GM23338 (cell line): ENCODE measurements at regions not wholly inside any gene's neighbourhood (a gene's known extent, or its start where the extent isn't known, plus 50 kb on each side); places are given as distances from the start of the nearest gene placed in this dataset.

ENCODE experiments used
- ATAC-seq: fragments of 200-7000 bp; cut with Tn5 transposase; 3 replicates; pipeline ENCODE4 v1.9.1; 2020
- DNase-seq: peaks from one replicate; pipeline ENCODE4 v3.0.0-alpha.2; 2015; ENCODE audit warnings: low spot score
- H2AFZ ChIP-seq: fragments of 200-600 bp; sonication (generic); 2 replicates; pipeline ENCODE4 v1.8.0; 2016; ENCODE audit warnings: antibody characterized with exemption, mild to moderate bottlenecking, moderate library complexity
- H3F3A ChIP-seq: fragments of 200-600 bp; sonication (generic); replicated peaks from 2 replicates; pipeline ENCODE4 v1.8.0; 2017; ENCODE audit warnings: antibody characterized with exemption, mixed run types, low read depth
- H3K27ac ChIP-seq: fragments of 200-600 bp; sonication (generic); 2 replicates; pipeline ENCODE4 v1.6.1; 2016; ENCODE audit warnings: low read depth
- H3K27me3 ChIP-seq: fragments of 200-600 bp; sonication (generic); 2 replicates; pipeline ENCODE4 v1.8.0; 2016; ENCODE audit warnings: mild to moderate bottlenecking, mixed run types, moderate library complexity; ENCODE audit not compliant: insufficient read depth
- H3K36me3 ChIP-seq: fragments of 200-600 bp; sonication (generic); 2 replicates; pipeline ENCODE4 v1.8.0; 2016; ENCODE audit warnings: mild to moderate bottlenecking; ENCODE audit not compliant: insufficient read depth
- H3K4me1 ChIP-seq: fragments of 200-600 bp; sonication (generic); 2 replicates; pipeline ENCODE4 v1.8.0; 2016; ENCODE audit warnings: mild to moderate bottlenecking, moderate library complexity; ENCODE audit not compliant: insufficient read depth
- H3K4me2 ChIP-seq: fragments of 200-600 bp; sonication (generic); 2 replicates; pipeline ENCODE4 v1.7.1; 2017; ENCODE audit warnings: mixed run types
- H3K4me3 ChIP-seq: fragments of 200-600 bp; sonication (generic); 2 replicates; pipeline ENCODE4 v1.6.1; 2016; ENCODE audit warnings: mixed run types
- H3K79me2 ChIP-seq: fragments of 200-600 bp; sonication (generic); replicated peaks from 2 replicates; pipeline ENCODE4 v1.8.0; 2017; ENCODE audit warnings: mild to moderate bottlenecking; ENCODE audit not compliant: insufficient read depth
- H3K9me2 ChIP-seq: fragments of 200-600 bp; sonication (generic); 2 replicates; pipeline ENCODE4 v1.8.0; 2017; ENCODE audit not compliant: insufficient read depth
- H4K20me1 ChIP-seq: fragments of 200-600 bp; sonication (generic); replicated peaks from 2 replicates; pipeline ENCODE4 v1.8.0; 2017; ENCODE audit warnings: mild to moderate bottlenecking; ENCODE audit not compliant: insufficient read depth
- H3K27ac Mint-ChIP-seq: 2 replicates; pipeline ENCODE4 v1.8.0; 2020; ENCODE audit warnings: inconsistent platforms, mild to moderate bottlenecking, moderate library complexity, mixed read lengths
- H3K27me3 Mint-ChIP-seq: 3 replicates; pipeline ENCODE4 v1.8.0; 2022; ENCODE audit warnings: low read depth, mild to moderate bottlenecking, moderate library complexity, mixed read lengths, inconsistent platforms; ENCODE audit not compliant: insufficient read depth, poor library complexity
- H3K36me3 Mint-ChIP-seq: 3 replicates; pipeline ENCODE4 v1.8.0; 2021; ENCODE audit warnings: low read depth, mild to moderate bottlenecking, inconsistent platforms, moderate library complexity, mixed read lengths
- H3K4me1 Mint-ChIP-seq: 3 replicates; pipeline ENCODE4 v1.8.0; 2020; ENCODE audit warnings: mild to moderate bottlenecking, inconsistent platforms, mixed read lengths
- H3K4me3 Mint-ChIP-seq: 3 replicates; pipeline ENCODE4 v1.8.0; 2021; ENCODE audit warnings: moderate library complexity, mild to moderate bottlenecking, inconsistent platforms, mixed read lengths
- H3K9me3 Mint-ChIP-seq: 3 replicates; pipeline ENCODE4 v1.8.0; 2020; ENCODE audit warnings: moderate library complexity, mild to moderate bottlenecking, inconsistent platforms, mixed read lengths
- CREB1 ChIP-seq: fragments of 250-450 bp; sonication (Bioruptor Pico); IDR thresholded peaks from 2 replicates; pipeline ENCODE4 v1.5.0; 2020; ENCODE audit warnings: low read depth, mild to moderate bottlenecking, moderate library complexity
- EZH2 ChIP-seq: fragments of 200-600 bp; sonication (generic); IDR thresholded peaks from one replicate; pipeline ENCODE4 v1.8.0; 2017; ENCODE audit warnings: antibody characterized with exemption, mild to moderate bottlenecking, low read depth; ENCODE audit not compliant: unreplicated experiment
- EZH2phosphoT487 ChIP-seq: fragments of 200-600 bp; sonication (generic); IDR thresholded peaks from one replicate; pipeline ENCODE4 v1.8.1; 2018; ENCODE audit warnings: antibody characterized with exemption; ENCODE audit not compliant: unreplicated experiment
- JUNB ChIP-seq: IDR thresholded peaks from one replicate; pipeline ENCODE4 v1.6.1; 2016; ENCODE audit warnings: antibody characterized with exemption; ENCODE audit not compliant: unreplicated experiment
- NANOG ChIP-seq: IDR thresholded peaks from 2 replicates; pipeline ENCODE4 v1.6.1; 2016; ENCODE audit warnings: antibody characterized with exemption, borderline replicate concordance
- POLR2AphosphoS5 ChIP-seq: IDR thresholded peaks from 2 replicates; pipeline ENCODE4 v1.6.1; 2016; ENCODE audit warnings: antibody characterized with exemption, low read depth
- STAT1 ChIP-seq: IDR thresholded peaks from one replicate; pipeline ENCODE4 v1.6.1; 2016; ENCODE audit warnings: antibody characterized with exemption; ENCODE audit not compliant: unreplicated experiment
- ZNF114 ChIP-seq: fragments of 250-450 bp; sonication (Bioruptor Pico); IDR thresholded peaks from 2 replicates; pipeline ENCODE4 v1.5.0; 2020; ENCODE audit warnings: mild to moderate bottlenecking, moderate library complexity
- ZNF331 ChIP-seq: fragments of 250-450 bp; sonication (Bioruptor Pico); IDR thresholded peaks from 2 replicates; pipeline ENCODE4 v1.5.0; 2020; ENCODE audit warnings: low read depth, mild to moderate bottlenecking, moderate library complexity
- TF ChIP-seq, protein P1 (sequence below), 2 experiments: fragments of 200-600 bp in 1 of 2; sonication (generic) in 1 of 2; conservative IDR thresholded peaks; 2 replicates each; pipeline versions ENCODE4 v1.5.1 to v1.6.1; 2016 to 2017; ENCODE audit warnings: antibody characterized with exemption in 2 of 2, low read depth in 2 of 2, mild to moderate bottlenecking in 2 of 2, moderate library complexity in 1 of 2
- TF ChIP-seq, protein P2 (sequence below): fragments of 250-450 bp; sonication (Bioruptor Pico); IDR thresholded peaks from 2 replicates; pipeline ENCODE4 v1.5.0; 2020; ENCODE audit warnings: mild to moderate bottlenecking, moderate library complexity
- TF ChIP-seq, protein P3 (sequence below): IDR thresholded peaks from one replicate; pipeline ENCODE4 v1.6.1; 2018; ENCODE audit warnings: antibody characterized with exemption; ENCODE audit not compliant: unreplicated experiment
- TF ChIP-seq, protein P4 (sequence below): IDR thresholded peaks from 2 replicates; pipeline ENCODE4 v1.6.1; 2016; ENCODE audit warnings: antibody characterized with exemption

DNA sequence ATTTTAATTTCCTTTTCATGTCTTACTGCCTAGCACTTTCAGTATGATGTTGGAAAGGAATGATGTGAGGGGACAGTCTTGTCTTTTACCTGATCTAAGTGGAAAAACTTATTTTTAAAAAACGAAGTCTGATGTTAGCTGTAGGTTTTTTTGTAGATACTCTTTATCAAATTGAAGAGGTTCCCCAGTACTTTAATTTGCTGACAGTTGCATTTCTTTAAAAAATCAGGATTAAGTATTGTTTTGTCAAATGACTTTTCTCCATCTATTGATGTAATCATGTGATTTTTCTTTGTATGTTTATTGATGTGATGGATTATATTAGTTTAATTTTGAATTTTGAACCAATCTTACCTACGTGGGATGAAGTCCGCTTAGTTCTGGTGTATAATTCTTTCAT lies 568.4 kb upstream of the AGA start:
- no peak for ATAC-seq
- no peaks in the 10 kb centered on the region for H3K36me3 ChIP-seq
- H4K20me1 ChIP-seq, result no peaks in the 10 kb centered on the region
- H3K27ac ChIP-seq, result no peak overlapping the region
- DNase-seq, result no peak
- H2AFZ ChIP-seq, result no peak overlapping the region
- no peak overlapping the region for H3K27ac Mint-ChIP-seq
- H3K4me3 ChIP-seq, result no peak overlapping the region
- no peaks in the 10 kb centered on the region for H3K27me3 ChIP-seq
- TF ChIP-seq POLR2AphosphoS5 (no peak), ZNF114 (CRISPR knock-in tag) (no peak), EZH2phosphoT487 (no peak), JUNB (no peak), ZNF331 (CRISPR knock-in tag) (no peak), STAT1 (no peak), EZH2 (no peak), CREB1 (CRISPR knock-in tag) (no peak), NANOG (no peak)
- TF ChIP-seq, protein P1, sequence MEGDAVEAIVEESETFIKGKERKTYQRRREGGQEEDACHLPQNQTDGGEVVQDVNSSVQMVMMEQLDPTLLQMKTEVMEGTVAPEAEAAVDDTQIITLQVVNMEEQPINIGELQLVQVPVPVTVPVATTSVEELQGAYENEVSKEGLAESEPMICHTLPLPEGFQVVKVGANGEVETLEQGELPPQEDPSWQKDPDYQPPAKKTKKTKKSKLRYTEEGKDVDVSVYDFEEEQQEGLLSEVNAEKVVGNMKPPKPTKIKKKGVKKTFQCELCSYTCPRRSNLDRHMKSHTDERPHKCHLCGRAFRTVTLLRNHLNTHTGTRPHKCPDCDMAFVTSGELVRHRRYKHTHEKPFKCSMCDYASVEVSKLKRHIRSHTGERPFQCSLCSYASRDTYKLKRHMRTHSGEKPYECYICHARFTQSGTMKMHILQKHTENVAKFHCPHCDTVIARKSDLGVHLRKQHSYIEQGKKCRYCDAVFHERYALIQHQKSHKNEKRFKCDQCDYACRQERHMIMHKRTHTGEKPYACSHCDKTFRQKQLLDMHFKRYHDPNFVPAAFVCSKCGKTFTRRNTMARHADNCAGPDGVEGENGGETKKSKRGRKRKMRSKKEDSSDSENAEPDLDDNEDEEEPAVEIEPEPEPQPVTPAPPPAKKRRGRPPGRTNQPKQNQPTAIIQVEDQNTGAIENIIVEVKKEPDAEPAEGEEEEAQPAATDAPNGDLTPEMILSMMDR (conservative IDR thresholded peaks at IDR 0.05; ENCODE audit: low read depth in 2 of 2), result no peak
- TF ChIP-seq, protein P2, sequence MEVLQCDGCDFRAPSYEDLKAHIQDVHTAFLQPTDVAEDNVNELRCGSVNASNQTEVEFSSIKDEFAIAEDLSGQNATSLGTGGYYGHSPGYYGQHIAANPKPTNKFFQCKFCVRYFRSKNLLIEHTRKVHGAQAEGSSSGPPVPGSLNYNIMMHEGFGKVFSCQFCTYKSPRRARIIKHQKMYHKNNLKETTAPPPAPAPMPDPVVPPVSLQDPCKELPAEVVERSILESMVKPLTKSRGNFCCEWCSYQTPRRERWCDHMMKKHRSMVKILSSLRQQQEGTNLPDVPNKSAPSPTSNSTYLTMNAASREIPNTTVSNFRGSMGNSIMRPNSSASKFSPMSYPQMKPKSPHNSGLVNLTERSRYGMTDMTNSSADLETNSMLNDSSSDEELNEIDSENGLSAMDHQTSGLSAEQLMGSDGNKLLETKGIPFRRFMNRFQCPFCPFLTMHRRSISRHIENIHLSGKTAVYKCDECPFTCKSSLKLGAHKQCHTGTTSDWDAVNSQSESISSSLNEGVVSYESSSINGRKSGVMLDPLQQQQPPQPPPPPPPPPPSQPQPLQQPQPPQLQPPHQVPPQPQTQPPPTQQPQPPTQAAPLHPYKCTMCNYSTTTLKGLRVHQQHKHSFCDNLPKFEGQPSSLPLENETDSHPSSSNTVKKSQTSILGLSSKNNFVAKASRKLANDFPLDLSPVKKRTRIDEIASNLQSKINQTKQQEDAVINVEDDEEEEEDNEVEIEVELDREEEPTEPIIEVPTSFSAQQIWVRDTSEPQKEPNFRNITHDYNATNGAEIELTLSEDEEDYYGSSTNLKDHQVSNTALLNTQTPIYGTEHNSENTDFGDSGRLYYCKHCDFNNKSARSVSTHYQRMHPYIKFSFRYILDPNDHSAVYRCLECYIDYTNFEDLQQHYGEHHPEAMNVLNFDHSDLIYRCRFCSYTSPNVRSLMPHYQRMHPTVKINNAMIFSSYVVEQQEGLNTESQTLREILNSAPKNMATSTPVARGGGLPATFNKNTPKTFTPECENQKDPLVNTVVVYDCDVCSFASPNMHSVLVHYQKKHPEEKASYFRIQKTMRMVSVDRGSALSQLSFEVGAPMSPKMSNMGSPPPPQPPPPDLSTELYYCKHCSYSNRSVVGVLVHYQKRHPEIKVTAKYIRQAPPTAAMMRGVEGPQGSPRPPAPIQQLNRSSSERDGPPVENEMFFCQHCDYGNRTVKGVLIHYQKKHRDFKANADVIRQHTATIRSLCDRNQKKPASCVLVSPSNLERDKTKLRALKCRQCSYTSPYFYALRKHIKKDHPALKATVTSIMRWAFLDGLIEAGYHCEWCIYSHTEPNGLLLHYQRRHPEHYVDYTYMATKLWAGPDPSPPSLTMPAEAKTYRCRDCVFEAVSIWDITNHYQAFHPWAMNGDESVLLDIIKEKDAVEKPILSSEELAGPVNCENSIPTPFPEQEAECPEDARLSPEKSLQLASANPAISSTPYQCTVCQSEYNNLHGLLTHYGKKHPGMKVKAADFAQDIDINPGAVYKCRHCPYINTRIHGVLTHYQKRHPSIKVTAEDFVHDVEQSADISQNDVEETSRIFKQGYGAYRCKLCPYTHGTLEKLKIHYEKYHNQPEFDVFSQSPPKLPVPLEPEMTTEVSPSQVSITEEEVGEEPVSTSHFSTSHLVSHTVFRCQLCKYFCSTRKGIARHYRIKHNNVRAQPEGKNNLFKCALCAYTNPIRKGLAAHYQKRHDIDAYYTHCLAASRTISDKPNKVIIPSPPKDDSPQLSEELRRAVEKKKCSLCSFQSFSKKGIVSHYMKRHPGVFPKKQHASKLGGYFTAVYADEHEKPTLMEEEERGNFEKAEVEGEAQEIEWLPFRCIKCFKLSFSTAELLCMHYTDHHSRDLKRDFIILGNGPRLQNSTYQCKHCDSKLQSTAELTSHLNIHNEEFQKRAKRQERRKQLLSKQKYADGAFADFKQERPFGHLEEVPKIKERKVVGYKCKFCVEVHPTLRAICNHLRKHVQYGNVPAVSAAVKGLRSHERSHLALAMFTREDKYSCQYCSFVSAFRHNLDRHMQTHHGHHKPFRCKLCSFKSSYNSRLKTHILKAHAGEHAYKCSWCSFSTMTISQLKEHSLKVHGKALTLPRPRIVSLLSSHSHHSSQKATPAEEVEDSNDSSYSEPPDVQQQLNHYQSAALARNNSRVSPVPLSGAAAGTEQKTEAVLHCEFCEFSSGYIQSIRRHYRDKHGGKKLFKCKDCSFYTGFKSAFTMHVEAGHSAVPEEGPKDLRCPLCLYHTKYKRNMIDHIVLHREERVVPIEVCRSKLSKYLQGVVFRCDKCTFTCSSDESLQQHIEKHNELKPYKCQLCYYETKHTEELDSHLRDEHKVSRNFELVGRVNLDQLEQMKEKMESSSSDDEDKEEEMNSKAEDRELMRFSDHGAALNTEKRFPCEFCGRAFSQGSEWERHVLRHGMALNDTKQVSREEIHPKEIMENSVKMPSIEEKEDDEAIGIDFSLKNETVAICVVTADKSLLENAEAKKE, result no peak
- TF ChIP-seq, protein P3, sequence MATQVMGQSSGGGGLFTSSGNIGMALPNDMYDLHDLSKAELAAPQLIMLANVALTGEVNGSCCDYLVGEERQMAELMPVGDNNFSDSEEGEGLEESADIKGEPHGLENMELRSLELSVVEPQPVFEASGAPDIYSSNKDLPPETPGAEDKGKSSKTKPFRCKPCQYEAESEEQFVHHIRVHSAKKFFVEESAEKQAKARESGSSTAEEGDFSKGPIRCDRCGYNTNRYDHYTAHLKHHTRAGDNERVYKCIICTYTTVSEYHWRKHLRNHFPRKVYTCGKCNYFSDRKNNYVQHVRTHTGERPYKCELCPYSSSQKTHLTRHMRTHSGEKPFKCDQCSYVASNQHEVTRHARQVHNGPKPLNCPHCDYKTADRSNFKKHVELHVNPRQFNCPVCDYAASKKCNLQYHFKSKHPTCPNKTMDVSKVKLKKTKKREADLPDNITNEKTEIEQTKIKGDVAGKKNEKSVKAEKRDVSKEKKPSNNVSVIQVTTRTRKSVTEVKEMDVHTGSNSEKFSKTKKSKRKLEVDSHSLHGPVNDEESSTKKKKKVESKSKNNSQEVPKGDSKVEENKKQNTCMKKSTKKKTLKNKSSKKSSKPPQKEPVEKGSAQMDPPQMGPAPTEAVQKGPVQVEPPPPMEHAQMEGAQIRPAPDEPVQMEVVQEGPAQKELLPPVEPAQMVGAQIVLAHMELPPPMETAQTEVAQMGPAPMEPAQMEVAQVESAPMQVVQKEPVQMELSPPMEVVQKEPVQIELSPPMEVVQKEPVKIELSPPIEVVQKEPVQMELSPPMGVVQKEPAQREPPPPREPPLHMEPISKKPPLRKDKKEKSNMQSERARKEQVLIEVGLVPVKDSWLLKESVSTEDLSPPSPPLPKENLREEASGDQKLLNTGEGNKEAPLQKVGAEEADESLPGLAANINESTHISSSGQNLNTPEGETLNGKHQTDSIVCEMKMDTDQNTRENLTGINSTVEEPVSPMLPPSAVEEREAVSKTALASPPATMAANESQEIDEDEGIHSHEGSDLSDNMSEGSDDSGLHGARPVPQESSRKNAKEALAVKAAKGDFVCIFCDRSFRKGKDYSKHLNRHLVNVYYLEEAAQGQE, result no peak
- TF ChIP-seq, protein P4, sequence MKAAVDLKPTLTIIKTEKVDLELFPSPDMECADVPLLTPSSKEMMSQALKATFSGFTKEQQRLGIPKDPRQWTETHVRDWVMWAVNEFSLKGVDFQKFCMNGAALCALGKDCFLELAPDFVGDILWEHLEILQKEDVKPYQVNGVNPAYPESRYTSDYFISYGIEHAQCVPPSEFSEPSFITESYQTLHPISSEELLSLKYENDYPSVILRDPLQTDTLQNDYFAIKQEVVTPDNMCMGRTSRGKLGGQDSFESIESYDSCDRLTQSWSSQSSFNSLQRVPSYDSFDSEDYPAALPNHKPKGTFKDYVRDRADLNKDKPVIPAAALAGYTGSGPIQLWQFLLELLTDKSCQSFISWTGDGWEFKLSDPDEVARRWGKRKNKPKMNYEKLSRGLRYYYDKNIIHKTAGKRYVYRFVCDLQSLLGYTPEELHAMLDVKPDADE, result no peak
- H3K4me3 Mint-ChIP-seq, result no peak overlapping the region
- no peaks in the 10 kb centered on the region for H3K36me3 Mint-ChIP-seq
- no peak overlapping the region for H3K4me2 ChIP-seq
- H3K9me2 ChIP-seq, result no peaks in the 10 kb centered on the region
- H3K27me3 Mint-ChIP-seq, result no peaks in the 10 kb centered on the region
- H3K4me1 ChIP-seq, result no peaks in the 10 kb centered on the region; the same call in 1 of the 2 replicates
- no peaks in the 10 kb centered on the region for H3F3A ChIP-seq
- H3K4me1 Mint-ChIP-seq, result no peaks in the 10 kb centered on the region
- H3K9me3 Mint-ChIP-seq, result no peaks in the 10 kb centered on the region
- no peaks in the 10 kb centered on the region for H3K79me2 ChIP-seq
